ENCODE measurements at regions not wholly inside any gene's neighbourhood (a gene's known extent, or its start where the extent isn't known, plus 50 kb on each side); places are given as distances from the start of the nearest gene placed in this dataset.

DNA sequence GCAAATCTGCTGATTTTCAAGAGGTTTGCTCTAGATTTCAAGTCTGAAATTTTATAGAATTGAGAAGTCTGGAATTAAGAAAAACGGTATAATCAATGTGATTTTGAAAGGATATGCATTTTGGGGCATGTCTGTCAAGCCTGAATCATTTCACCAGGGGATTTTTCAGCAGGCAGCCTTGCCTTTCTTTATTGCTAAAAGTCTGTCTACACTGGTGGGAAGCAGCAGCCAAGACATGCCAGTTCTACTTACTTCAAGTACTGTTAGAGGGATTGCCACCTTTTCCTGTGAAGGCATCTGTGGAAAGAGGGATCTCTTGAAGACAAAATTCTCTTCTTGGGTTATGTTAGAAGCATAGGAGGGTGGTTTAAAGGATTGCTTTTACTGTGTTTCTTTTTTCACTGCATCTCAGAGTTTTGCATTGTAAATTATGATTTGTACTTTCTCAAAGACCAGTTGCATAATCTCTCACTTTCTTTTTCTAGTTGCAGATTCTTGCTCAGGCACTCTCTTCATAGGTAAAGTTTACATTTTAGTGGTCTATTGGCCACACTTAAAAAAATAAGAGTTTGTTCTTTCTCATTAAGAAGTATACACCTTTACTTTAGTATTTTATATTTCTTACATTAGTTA lies 837.0 kb downstream of the GALC start:
- TF ChIP-seq, protein P1, sequence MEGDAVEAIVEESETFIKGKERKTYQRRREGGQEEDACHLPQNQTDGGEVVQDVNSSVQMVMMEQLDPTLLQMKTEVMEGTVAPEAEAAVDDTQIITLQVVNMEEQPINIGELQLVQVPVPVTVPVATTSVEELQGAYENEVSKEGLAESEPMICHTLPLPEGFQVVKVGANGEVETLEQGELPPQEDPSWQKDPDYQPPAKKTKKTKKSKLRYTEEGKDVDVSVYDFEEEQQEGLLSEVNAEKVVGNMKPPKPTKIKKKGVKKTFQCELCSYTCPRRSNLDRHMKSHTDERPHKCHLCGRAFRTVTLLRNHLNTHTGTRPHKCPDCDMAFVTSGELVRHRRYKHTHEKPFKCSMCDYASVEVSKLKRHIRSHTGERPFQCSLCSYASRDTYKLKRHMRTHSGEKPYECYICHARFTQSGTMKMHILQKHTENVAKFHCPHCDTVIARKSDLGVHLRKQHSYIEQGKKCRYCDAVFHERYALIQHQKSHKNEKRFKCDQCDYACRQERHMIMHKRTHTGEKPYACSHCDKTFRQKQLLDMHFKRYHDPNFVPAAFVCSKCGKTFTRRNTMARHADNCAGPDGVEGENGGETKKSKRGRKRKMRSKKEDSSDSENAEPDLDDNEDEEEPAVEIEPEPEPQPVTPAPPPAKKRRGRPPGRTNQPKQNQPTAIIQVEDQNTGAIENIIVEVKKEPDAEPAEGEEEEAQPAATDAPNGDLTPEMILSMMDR (IDR thresholded peaks at IDR 0.05) = no peak
- TF ChIP-seq POLR2A (IDR thresholded peaks at IDR 0.05) = no peak

Data from body of pancreas (tissue), 4 donors.